WTC11 (cell line): ENCODE measurements at regions not wholly inside any gene's neighbourhood (a gene's known extent, or its start where the extent isn't known, plus 50 kb on each side); places are given as distances from the start of the nearest gene placed in this dataset.

Source experiments
- ATAC-seq: fragments of 200-7000 bp; cut with Tn5 transposase; 2 replicates; pipeline ENCODE4 v1.10.0; 2021; ENCODE audit warnings: mild to moderate bottlenecking, moderate library complexity
- CTCF ChIA-PET: fragments of 300-600 bp; sonication (Branson Sonifier 250); formaldehyde crosslinking; loops from one replicate; lab custom pipeline; 2021; ENCODE audit warnings: antibody characterized with exemption; lab: Charles Lee
- POLR2A ChIA-PET: fragments of 350-600 bp; sonication (Branson Sonifier 250); formaldehyde crosslinking; loops from one replicate; lab custom pipeline; 2021; ENCODE audit warnings: antibody characterized with exemption; lab: Charles Lee
- DNase-seq: peaks from one replicate; pipeline ENCODE4 v3.0.0; 2021; ENCODE audit warnings: low spot score
- H3K27ac Mint-ChIP-seq: 2 replicates; pipeline ENCODE4 v1.8.0; 2021; ENCODE audit warnings: mixed read lengths
- H3K27me3 Mint-ChIP-seq: 2 replicates; pipeline ENCODE4 v1.8.0; 2021; ENCODE audit warnings: low read depth, mild to moderate bottlenecking, moderate library complexity, mixed read lengths
- H3K36me3 Mint-ChIP-seq: 2 replicates; pipeline ENCODE4 v1.8.0; 2021; ENCODE audit warnings: mixed read lengths
- H3K4me1 Mint-ChIP-seq: 2 replicates; pipeline ENCODE4 v1.8.0; 2022; ENCODE audit warnings: mixed read lengths
- H3K4me3 Mint-ChIP-seq: 2 replicates; pipeline ENCODE4 v1.8.0; 2021; ENCODE audit warnings: mild to moderate bottlenecking, moderate library complexity, mixed read lengths
- H3K9me3 Mint-ChIP-seq: 2 replicates; pipeline ENCODE4 v1.8.0; 2021; ENCODE audit warnings: mixed read lengths
- AFF4 ChIP-seq: sonication (generic); formaldehyde crosslinking; IDR thresholded peaks from 2 replicates; pipeline ENCODE4 v1.8.1; 2023; ENCODE audit warnings: mild to moderate bottlenecking, missing genetic modification reagents, borderline replicate concordance
- ARID4B ChIP-seq: sonication (generic); formaldehyde crosslinking; IDR thresholded peaks from 2 replicates; pipeline ENCODE4 v1.8.0; 2023; ENCODE audit warnings: missing genetic modification reagents, mild to moderate bottlenecking, borderline replicate concordance
- FOXJ3 ChIP-seq: sonication (generic); formaldehyde crosslinking; IDR thresholded peaks from 2 replicates; pipeline ENCODE4 v1.9.0; 2021; ENCODE audit warnings: missing genetic modification reagents, mild to moderate bottlenecking, borderline replicate concordance
- FOXP1 ChIP-seq: sonication (generic); formaldehyde crosslinking; IDR thresholded peaks from 2 replicates; pipeline ENCODE4 v1.8.0; 2022; ENCODE audit warnings: missing genetic modification reagents, mild to moderate bottlenecking, moderate library complexity, borderline replicate concordance
- GABPB1 ChIP-seq: sonication (generic); formaldehyde crosslinking; IDR thresholded peaks from 2 replicates; pipeline ENCODE4 v1.8.1; 2023; ENCODE audit warnings: mild to moderate bottlenecking, missing genetic modification reagents
- MXD4 ChIP-seq: fragments of 250-450 bp; sonication (Bioruptor Pico); IDR thresholded peaks from 2 replicates; pipeline ENCODE4 v1.8.0; 2021; ENCODE audit warnings: mild to moderate bottlenecking, moderate library complexity, borderline replicate concordance
- NFATC4 ChIP-seq: fragments of 250-450 bp; sonication (Bioruptor Pico); IDR thresholded peaks from 2 replicates; pipeline ENCODE4 v1.9.0; 2021; ENCODE audit warnings: mild to moderate bottlenecking
- NFE2L1 ChIP-seq: sonication (generic); formaldehyde crosslinking; IDR thresholded peaks from 2 replicates; pipeline ENCODE4 v1.8.1; 2023; ENCODE audit warnings: missing genetic modification reagents
- NR1H2 ChIP-seq: sonication (generic); formaldehyde crosslinking; IDR thresholded peaks from 2 replicates; pipeline ENCODE4 v1.9.0; 2021; ENCODE audit warnings: mild to moderate bottlenecking, moderate library complexity, missing genetic modification reagents
- SOX15 ChIP-seq: fragments of 250-450 bp; sonication (Bioruptor Pico); IDR thresholded peaks from 2 replicates; pipeline ENCODE4 v1.9.0; 2021; ENCODE audit warnings: mild to moderate bottlenecking
- TEAD1 ChIP-seq: sonication (generic); formaldehyde crosslinking; IDR thresholded peaks from 2 replicates; pipeline ENCODE4 v1.8.0; 2022; ENCODE audit warnings: mild to moderate bottlenecking, missing genetic modification reagents
- ZNF138 ChIP-seq: sonication (generic); formaldehyde crosslinking; conservative IDR thresholded peaks from 2 replicates; pipeline ENCODE4 v1.8.1; 2022; ENCODE audit warnings: mild to moderate bottlenecking, moderate library complexity, missing genetic modification reagents
- ZNF281 ChIP-seq: sonication (generic); formaldehyde crosslinking; IDR thresholded peaks from 2 replicates; pipeline ENCODE4 v1.8.0; 2023; ENCODE audit warnings: mild to moderate bottlenecking, missing genetic modification reagents
- TF ChIP-seq, protein P1 (sequence below): sonication (generic); formaldehyde crosslinking; IDR thresholded peaks from 2 replicates; pipeline ENCODE4 v1.8.0; 2022; ENCODE audit warnings: mild to moderate bottlenecking, missing genetic modification reagents
- TF ChIP-seq, protein P2 (sequence below): sonication (generic); formaldehyde crosslinking; IDR thresholded peaks from 2 replicates; pipeline ENCODE4 v1.8.1; 2022; ENCODE audit warnings: mild to moderate bottlenecking, moderate library complexity, missing genetic modification reagents
- TF ChIP-seq, protein P3 (sequence below): sonication (generic); formaldehyde crosslinking; IDR thresholded peaks from 2 replicates; pipeline ENCODE4 v1.8.1; 2022; ENCODE audit warnings: low read depth, mild to moderate bottlenecking, moderate library complexity, missing genetic modification reagents, borderline replicate concordance
- TF ChIP-seq, protein P4 (sequence below): sonication (generic); formaldehyde crosslinking; IDR thresholded peaks from 2 replicates; pipeline ENCODE4 v1.8.0; 2022; ENCODE audit warnings: mild to moderate bottlenecking, missing genetic modification reagents

GRCh38 chr6:22036699-22037098 lies 260.1 kb downstream of the PRL start:
- Mint-ChIP-seq H3K4me3 (no peak overlapping the region), H3K4me1 (peaks cover 24% of the 10 kb centered on the region), H3K36me3 (peaks cover 36% of the 10 kb centered on the region), H3K9me3 (peaks cover 27% of the 10 kb centered on the region), H3K27me3 (no peaks in the 10 kb centered on the region), H3K27ac (no peak overlapping the region)
- POLR2A ChIA-PET = no interaction called here
- no peak for TF ChIP-seq ZNF281 (CRISPR knock-in tag)
- no peak for TF ChIP-seq MXD4
- no peak for TF ChIP-seq NR1H2 (CRISPR knock-in tag)
- TF ChIP-seq FOXJ3 (CRISPR knock-in tag) = no peak
- TF ChIP-seq GABPB1 (CRISPR knock-in tag) = no peak
- no peak for TF ChIP-seq TEAD1 (CRISPR knock-in tag)
- TF ChIP-seq ZNF138 (CRISPR knock-in tag) = no peak
- no peak for TF ChIP-seq ARID4B (CRISPR knock-in tag)
- TF ChIP-seq FOXP1 (CRISPR knock-in tag) = no peak
- TF ChIP-seq SOX15 = no peak
- TF ChIP-seq, protein P1, sequence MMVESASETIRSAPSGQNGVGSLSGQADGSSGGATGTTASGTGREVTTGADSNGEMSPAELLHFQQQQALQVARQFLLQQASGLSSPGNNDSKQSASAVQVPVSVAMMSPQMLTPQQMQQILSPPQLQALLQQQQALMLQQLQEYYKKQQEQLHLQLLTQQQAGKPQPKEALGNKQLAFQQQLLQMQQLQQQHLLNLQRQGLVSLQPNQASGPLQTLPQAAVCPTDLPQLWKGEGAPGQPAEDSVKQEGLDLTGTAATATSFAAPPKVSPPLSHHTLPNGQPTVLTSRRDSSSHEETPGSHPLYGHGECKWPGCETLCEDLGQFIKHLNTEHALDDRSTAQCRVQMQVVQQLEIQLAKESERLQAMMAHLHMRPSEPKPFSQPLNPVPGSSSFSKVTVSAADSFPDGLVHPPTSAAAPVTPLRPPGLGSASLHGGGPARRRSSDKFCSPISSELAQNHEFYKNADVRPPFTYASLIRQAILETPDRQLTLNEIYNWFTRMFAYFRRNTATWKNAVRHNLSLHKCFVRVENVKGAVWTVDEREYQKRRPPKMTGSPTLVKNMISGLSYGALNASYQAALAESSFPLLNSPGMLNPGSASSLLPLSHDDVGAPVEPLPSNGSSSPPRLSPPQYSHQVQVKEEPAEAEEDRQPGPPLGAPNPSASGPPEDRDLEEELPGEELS (CRISPR knock-in tag) = no peak
- no peak for TF ChIP-seq AFF4
- no peak for TF ChIP-seq NFE2L1
- TF ChIP-seq, protein P2, sequence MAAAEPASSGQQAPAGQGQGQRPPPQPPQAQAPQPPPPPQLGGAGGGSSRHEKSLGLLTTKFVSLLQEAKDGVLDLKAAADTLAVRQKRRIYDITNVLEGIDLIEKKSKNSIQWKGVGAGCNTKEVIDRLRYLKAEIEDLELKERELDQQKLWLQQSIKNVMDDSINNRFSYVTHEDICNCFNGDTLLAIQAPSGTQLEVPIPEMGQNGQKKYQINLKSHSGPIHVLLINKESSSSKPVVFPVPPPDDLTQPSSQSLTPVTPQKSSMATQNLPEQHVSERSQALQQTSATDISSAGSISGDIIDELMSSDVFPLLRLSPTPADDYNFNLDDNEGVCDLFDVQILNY (CRISPR knock-in tag) = no peak
- TF ChIP-seq, protein P3, sequence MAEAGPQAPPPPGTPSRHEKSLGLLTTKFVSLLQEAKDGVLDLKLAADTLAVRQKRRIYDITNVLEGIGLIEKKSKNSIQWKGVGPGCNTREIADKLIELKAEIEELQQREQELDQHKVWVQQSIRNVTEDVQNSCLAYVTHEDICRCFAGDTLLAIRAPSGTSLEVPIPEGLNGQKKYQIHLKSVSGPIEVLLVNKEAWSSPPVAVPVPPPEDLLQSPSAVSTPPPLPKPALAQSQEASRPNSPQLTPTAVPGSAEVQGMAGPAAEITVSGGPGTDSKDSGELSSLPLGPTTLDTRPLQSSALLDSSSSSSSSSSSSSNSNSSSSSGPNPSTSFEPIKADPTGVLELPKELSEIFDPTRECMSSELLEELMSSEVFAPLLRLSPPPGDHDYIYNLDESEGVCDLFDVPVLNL (CRISPR knock-in tag) = no peak
- no peak for TF ChIP-seq NFATC4 (CRISPR knock-in tag)
- TF ChIP-seq, protein P4, sequence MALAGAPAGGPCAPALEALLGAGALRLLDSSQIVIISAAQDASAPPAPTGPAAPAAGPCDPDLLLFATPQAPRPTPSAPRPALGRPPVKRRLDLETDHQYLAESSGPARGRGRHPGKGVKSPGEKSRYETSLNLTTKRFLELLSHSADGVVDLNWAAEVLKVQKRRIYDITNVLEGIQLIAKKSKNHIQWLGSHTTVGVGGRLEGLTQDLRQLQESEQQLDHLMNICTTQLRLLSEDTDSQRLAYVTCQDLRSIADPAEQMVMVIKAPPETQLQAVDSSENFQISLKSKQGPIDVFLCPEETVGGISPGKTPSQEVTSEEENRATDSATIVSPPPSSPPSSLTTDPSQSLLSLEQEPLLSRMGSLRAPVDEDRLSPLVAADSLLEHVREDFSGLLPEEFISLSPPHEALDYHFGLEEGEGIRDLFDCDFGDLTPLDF (CRISPR knock-in tag) = no peak
- CTCF ChIA-PET = no interaction called here
- no peak for DNase-seq
- ATAC-seq = no peak; the same call in 1 of the 2 replicates
